A172 (cell line): ENCODE measurements at regions not wholly inside any gene's neighbourhood (a gene's known extent, or its start where the extent isn't known, plus 50 kb on each side); places are given as distances from the start of the nearest gene placed in this dataset.

Source experiments
- DNase-seq: peaks from one replicate; pipeline ENCODE4 v3.0.0-alpha.2; 2015; ENCODE audit warnings: low spot score

- no peak for DNase-seq
These were observed 70.8 kb upstream of the GNAZ start for GRCh38 chr22:22999523-22999922.

GRCh38 chr22:23000657-23001347 lies 69.5 kb upstream of the GNAZ start:
- DNase-seq, result no peak

GRCh38 chr22:23001463-23001862 lies 68.9 kb upstream of the GNAZ start:
- no peak for DNase-seq

GRCh38 chr22:23002612-23003180 lies 67.6 kb upstream of the GNAZ start:
- DNase-seq, result no peak

GRCh38 chr22:23007823-23008222 lies 62.5 kb upstream of the GNAZ start:
- DNase-seq, result no peak

GRCh38 chr22:23008896-23009295 lies 61.4 kb upstream of the GNAZ start:
- no peak for DNase-seq
